Cardiac fibroblast (primary cell): ENCODE measurements at regions not wholly inside any gene's neighbourhood (a gene's known extent, or its start where the extent isn't known, plus 50 kb on each side); places are given as distances from the start of the nearest gene placed in this dataset.

Source experiments
- DNase-seq, 2 donors: peaks; one replicate each; pipeline versions ENCODE4 v3.0.0 to v3.0.0-alpha.2; 2010; ENCODE audit warnings: low read depth in 2 of 2
- H3K4me3 ChIP-seq, 2 donors: replicated peaks in 1 of 2; 1 replicate in 1 of 2; 2 replicates in 1 of 2; pipeline ENCODE4 v1.5.1; 2011; ENCODE audit warnings: low read depth in 2 of 2, low read length in 2 of 2, mild to moderate bottlenecking in 2 of 2, moderate library complexity in 1 of 2
- CTCF ChIP-seq: IDR thresholded peaks from one replicate; pipeline ENCODE4 v1.5.1; 2011; ENCODE audit warnings: low read depth, mild to moderate bottlenecking, low read length, inconsistent platforms

GRCh38 chr3:61353382-61353781 lies 102.1 kb upstream of the FHIT start:
- TF ChIP-seq CTCF: no peak
- DNase-seq: no peak
- no peak overlapping the region for H3K4me3 ChIP-seq

GRCh38 chr3:61354604-61355003 lies 103.4 kb upstream of the FHIT start:
- TF ChIP-seq CTCF: no peak
- no peak overlapping the region for H3K4me3 ChIP-seq

GRCh38 chr3:61356685-61357084 lies 105.4 kb upstream of the FHIT start:
- no peak for TF ChIP-seq CTCF
- no peak for DNase-seq
- H3K4me3 ChIP-seq: no peak overlapping the region

More at GRCh38 chr3:61354604-61355003, 103.4 kb upstream of the FHIT start:
- no peak for DNase-seq

GRCh38 chr3:61357902-61358301 lies 106.7 kb upstream of the FHIT start:
- DNase-seq: no peak
- no peak overlapping the region for H3K4me3 ChIP-seq
- TF ChIP-seq CTCF: no peak

GRCh38 chr3:61358364-61358763 lies 107.1 kb upstream of the FHIT start:
- TF ChIP-seq CTCF: no peak
- DNase-seq: peak in 1 of 2 donors; percentile 77
- no peak overlapping the region for H3K4me3 ChIP-seq

GRCh38 chr3:61360297-61360965 lies 109.2 kb upstream of the FHIT start:
- no peak for DNase-seq
- TF ChIP-seq CTCF: no peak
- no peak overlapping the region for H3K4me3 ChIP-seq

- H3K4me3 ChIP-seq: no peak overlapping the region
- no peak for TF ChIP-seq CTCF
Observed at GRCh38 chr3:61369678-61370077, 118.4 kb upstream of the FHIT start.

More at GRCh38 chr3:61369678-61370077, 118.4 kb upstream of the FHIT start:
- DNase-seq: no peak
